SU-DHL-6 (cell line): ENCODE measurements at regions not wholly inside any gene's neighbourhood (a gene's known extent, or its start where the extent isn't known, plus 50 kb on each side); places are given as distances from the start of the nearest gene placed in this dataset.

Experiments
- CTCF ChIP-seq: fragments of 200-600 bp; sonication (generic); IDR thresholded peaks from one replicate; pipeline ENCODE4 v1.5.1; 2017; ENCODE audit warnings: antibody characterized with exemption, mild to moderate bottlenecking, low read length, moderate library complexity; ENCODE audit not compliant: insufficient read depth, poor library complexity, severe bottlenecking
- EZH2phosphoT487 ChIP-seq: fragments of 200-600 bp; sonication (generic), shearing (Covaris generic); conservative IDR thresholded peaks from 2 replicates; pipeline ENCODE4 v1.6.1; 2018; ENCODE audit warnings: mild to moderate bottlenecking, antibody characterized with exemption, low read length, moderate library complexity, mixed read lengths

GRCh38 chr2:147133286-147133908, 711.4 kb upstream of the ACVR2A start:
- TF ChIP-seq CTCF = no peak
- TF ChIP-seq EZH2phosphoT487 = no peak
